HepG2 (cell line): ENCODE measurements at regions not wholly inside any gene's neighbourhood (a gene's known extent, or its start where the extent isn't known, plus 50 kb on each side); places are given as distances from the start of the nearest gene placed in this dataset.
A peak's percentile ranks its signal among the peaks of the same experiment; 100 is the strongest.

Experiments
- ATAC-seq: fragments of 200-7000 bp; cut with Tn5 transposase; 3 replicates; pipeline ENCODE4 v1.9.1; 2020; ENCODE audit warnings: mild to moderate bottlenecking, moderate library complexity
- BruUV-seq: library from RNA; stranded (reverse); fragments of 400-500 nt; replicated peaks from 2 replicates; lab custom pipeline; 2021; lab: Mats Ljungman, UMichigan
- CTCF ChIA-PET: fragments of 300-600 bp; formaldehyde crosslinking; extraction: SDS; loops from one replicate; lab custom pipeline; 2021; ENCODE audit warnings: low total read pairs, inconsistent platforms, low intra/inter-chr PET ratio; lab: Yijun Ruan, JAX
- POLR2A ChIA-PET: fragments of 350-600 bp; sonication (Branson Sonifier 250); formaldehyde crosslinking; loops from one replicate; lab custom pipeline; 2020; ENCODE audit warnings: antibody characterized with exemption, inconsistent platforms; lab: Yijun Ruan, JAX
- DNase-seq: peaks from one replicate; pipeline ENCODE4 v3.0.0-alpha.2; 2015; ENCODE audit warnings: low spot score
- FAIRE-seq: peaks from 3 replicates; lab custom pipeline; 2011; peaks lifted over from hg19 to GRCh38; lab: Jason Lieb, UNC
- H2AFZ ChIP-seq: one replicate; pipeline ENCODE4 v1.6.1; 2011; ENCODE audit warnings: low read length, inconsistent platforms
- H3K27ac ChIP-seq: fragments of 300-600 bp; 3 replicates; pipeline ENCODE4 v1.8.0; 2011; ENCODE audit warnings: mixed run types, mild to moderate bottlenecking, mixed read lengths, low read length, inconsistent platforms; ENCODE audit not compliant: insufficient read depth; ENCODE audit errors: extremely low read length
- H3K27me3 ChIP-seq, 2 experiments: fragments of 200-600 bp in 1 of 2; 2 replicates in 1 of 2; 3 replicates in 1 of 2; pipeline versions ENCODE4 v1.6.0 to v1.8.0; 2011; ENCODE audit warnings: low read length in 2 of 2, mild to moderate bottlenecking in 2 of 2, moderate library complexity in 2 of 2, inconsistent platforms in 1 of 2; ENCODE audit not compliant: insufficient read depth in 2 of 2, control insufficient read depth in 1 of 2
- H3K36me3 ChIP-seq, 2 experiments: fragments of 200-600 bp in 1 of 2; replicated peaks in 1 of 2; 2 replicates in 1 of 2; 3 replicates in 1 of 2; pipeline versions ENCODE4 v1.5.1 to v1.8.0; 2011; ENCODE audit warnings: low read length in 2 of 2, inconsistent platforms in 1 of 2; ENCODE audit not compliant: insufficient read depth in 2 of 2, control insufficient read depth in 1 of 2
- H3K4me1 ChIP-seq: 2 replicates; pipeline ENCODE4 v1.5.1; 2012; ENCODE audit warnings: low read length, inconsistent platforms; ENCODE audit not compliant: insufficient read depth
- H3K4me2 ChIP-seq: 2 replicates; pipeline ENCODE4 v1.6.0; 2011; ENCODE audit warnings: low read depth, low read length, inconsistent platforms
- H3K4me3 ChIP-seq, 3 experiments: fragments of 200-600 bp in 1 of 3; sonication (generic), shearing (Covaris generic) in 1 of 3; replicated peaks in 1 of 3; 2 replicates each; pipeline ENCODE4 v1.5.1; 2011 to 2016; ENCODE audit warnings: low read length in 3 of 3, inconsistent platforms in 2 of 3, low read depth in 2 of 3, mild to moderate bottlenecking in 2 of 3, control low read depth in 1 of 3, mixed read lengths in 1 of 3; ENCODE audit not compliant: insufficient read depth in 1 of 3
- H3K79me2 ChIP-seq: one replicate; pipeline ENCODE4 v1.6.1; 2011; ENCODE audit warnings: low read length, inconsistent platforms; ENCODE audit not compliant: insufficient read depth
- H3K9ac ChIP-seq: 2 replicates; pipeline ENCODE4 v1.6.0; 2011; ENCODE audit warnings: mild to moderate bottlenecking, low read depth, low read length, inconsistent platforms; ENCODE audit not compliant: insufficient read depth
- H3K9me3 ChIP-seq: 2 replicates; pipeline ENCODE4 v1.5.1; 2012; ENCODE audit warnings: mild to moderate bottlenecking, low read length
- H4K20me1 ChIP-seq: 2 replicates; pipeline ENCODE4 v1.6.0; 2011; ENCODE audit warnings: inconsistent platforms, mild to moderate bottlenecking, low read length, moderate library complexity; ENCODE audit not compliant: insufficient read depth
- FOXA1 ChIP-seq, 2 experiments: fragments of 450-650 bp in 1 of 2; sonication (generic) in 1 of 2; formaldehyde crosslinking in 1 of 2; IDR thresholded peaks; 2 replicates each; pipeline versions ENCODE4 v1.4.0 to v1.6.1; 2016 to 2020; ENCODE audit warnings: missing genetic modification reagents in 1 of 2
- FOXK1 ChIP-seq: sonication (generic); formaldehyde crosslinking; IDR thresholded peaks from 2 replicates; pipeline ENCODE4 v1.4.0; 2020; ENCODE audit warnings: low read depth, missing genetic modification reagents, borderline replicate concordance
- GATA4 ChIP-seq: sonication (generic); IDR thresholded peaks from 2 replicates; pipeline ENCODE4 v1.6.1; 2016; ENCODE audit warnings: antibody characterized with exemption, low read depth, borderline replicate concordance
- IKZF4 ChIP-seq: sonication (generic); formaldehyde crosslinking; IDR thresholded peaks from 2 replicates; pipeline ENCODE4 v1.5.1; 2020; ENCODE audit warnings: borderline replicate concordance, mild to moderate bottlenecking, low read depth, missing genetic modification reagents; ENCODE audit errors: not compliant biosample characterization
- NKX3-1 ChIP-seq: sonication (generic); formaldehyde crosslinking; IDR thresholded peaks from 2 replicates; pipeline ENCODE4 v1.5.0; 2020; ENCODE audit warnings: missing genetic modification reagents
- SKI ChIP-seq: fragments of 450-650 bp; IDR thresholded peaks from one replicate; pipeline ENCODE4 v1.6.1; 2018; ENCODE audit warnings: mild to moderate bottlenecking; ENCODE audit not compliant: partially characterized antibody
- SRSF1 ChIP-seq: fragments of 200-400 bp; formaldehyde crosslinking; optimal IDR thresholded peaks from 2 replicates; pipeline ENCODE3; 2017; ENCODE audit warnings: mild to moderate bottlenecking, low read depth, low read length, moderate library complexity
- TBX3 ChIP-seq: fragments of 450-650 bp; IDR thresholded peaks from 2 replicates; pipeline ENCODE4 v1.6.1; 2017; ENCODE audit warnings: antibody characterized with exemption, mild to moderate bottlenecking, inconsistent platforms, borderline replicate concordance
- ZBTB42 ChIP-seq: sonication (generic); formaldehyde crosslinking; IDR thresholded peaks from 2 replicates; pipeline ENCODE4 v1.5.0; 2020; ENCODE audit warnings: mild to moderate bottlenecking, missing genetic modification reagents
- ZNF124 ChIP-seq: sonication (generic); formaldehyde crosslinking; IDR thresholded peaks from 2 replicates; pipeline ENCODE4 v1.4.0; 2020; ENCODE audit warnings: missing genetic modification reagents
- ZNF24 ChIP-seq: fragments of 450-650 bp; IDR thresholded peaks from 2 replicates; pipeline ENCODE4 v1.6.1; 2017; ENCODE audit warnings: antibody characterized with exemption, mild to moderate bottlenecking
- ZNF564 ChIP-seq: sonication (generic); formaldehyde crosslinking; IDR thresholded peaks from 2 replicates; pipeline ENCODE4 v1.8.1; 2023; ENCODE audit warnings: mild to moderate bottlenecking, missing genetic modification reagents
- ZNF766 ChIP-seq: sonication (generic); formaldehyde crosslinking; IDR thresholded peaks from 2 replicates; pipeline ENCODE4 v1.5.0; 2020; ENCODE audit warnings: missing genetic modification reagents, borderline replicate concordance
- WGBS: methylation state at CpG from one replicate; pipeline ENCODE4 v1.1.6; 2017; ENCODE audit warnings: low lambda C conversion rate; 5-methylcytosine and 5-hydroxymethylcytosine counted together
- in situ Hi-C: cut with HindIII; loops from 2 replicates; pipeline ENCODE4 v1.10.0; 2017; ENCODE audit warnings: low pct_unique_long_range_greater_than_20kb; ENCODE audit not compliant: extremely low pct_ligation_motif_present
- intact Hi-C: fragments of 100-400 bp; cut with micrococcal nuclease; formaldehyde crosslinking; loops from one replicate; pipeline ENCODE4 v1.10.0; 2022; ENCODE audit not compliant: unreplicated experiment
- TF ChIP-seq, protein P1 (sequence below): sonication (generic); formaldehyde crosslinking; IDR thresholded peaks from 2 replicates; pipeline ENCODE4 v1.4.0; 2020; ENCODE audit warnings: missing genetic modification reagents
- TF ChIP-seq, protein P2 (sequence below): sonication (generic); formaldehyde crosslinking; IDR thresholded peaks from 2 replicates; pipeline ENCODE4 v1.4.0; 2020; ENCODE audit warnings: mild to moderate bottlenecking, missing genetic modification reagents

DNA sequence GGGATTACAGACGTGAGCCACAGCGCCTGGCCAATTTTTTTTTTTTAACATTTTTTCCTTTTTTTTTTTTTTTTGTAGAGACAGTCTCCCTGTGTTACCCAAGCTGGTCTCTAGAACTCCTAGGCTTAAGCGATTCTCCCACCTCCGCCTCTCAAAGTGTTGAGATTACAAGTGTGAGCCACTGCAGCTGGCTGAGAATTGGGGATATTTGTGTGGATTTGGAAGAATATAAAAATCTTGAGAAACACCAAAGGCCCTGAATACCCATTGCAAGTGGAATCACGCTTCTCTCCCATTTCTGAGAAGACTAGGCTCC lies 79.9 kb upstream of the ABCC4 start:
- CTCF ChIA-PET = interaction anchor here (1.3 to 3.9 kb wide), 4 partner anchors 23 to 192 kb away, joined by 5 to 27 read pairs (median 25); no protein-coding TSS in a partner anchor
- peak overlapping the region; percentile 23; the same call in 1 of the 2 replicates for H3K4me2 ChIP-seq
- no peaks in the 10 kb centered on the region for H3K79me2 ChIP-seq
- H3K27ac ChIP-seq = no peak overlapping the region
- WGBS = 33% methylated on average over 5 of the region's 5 CpGs
- no peak for TF ChIP-seq FOXK1 (CRISPR knock-in tag)
- TF ChIP-seq ZNF24 = no peak
- no peak for TF ChIP-seq ZBTB42
- TF ChIP-seq, protein P1, sequence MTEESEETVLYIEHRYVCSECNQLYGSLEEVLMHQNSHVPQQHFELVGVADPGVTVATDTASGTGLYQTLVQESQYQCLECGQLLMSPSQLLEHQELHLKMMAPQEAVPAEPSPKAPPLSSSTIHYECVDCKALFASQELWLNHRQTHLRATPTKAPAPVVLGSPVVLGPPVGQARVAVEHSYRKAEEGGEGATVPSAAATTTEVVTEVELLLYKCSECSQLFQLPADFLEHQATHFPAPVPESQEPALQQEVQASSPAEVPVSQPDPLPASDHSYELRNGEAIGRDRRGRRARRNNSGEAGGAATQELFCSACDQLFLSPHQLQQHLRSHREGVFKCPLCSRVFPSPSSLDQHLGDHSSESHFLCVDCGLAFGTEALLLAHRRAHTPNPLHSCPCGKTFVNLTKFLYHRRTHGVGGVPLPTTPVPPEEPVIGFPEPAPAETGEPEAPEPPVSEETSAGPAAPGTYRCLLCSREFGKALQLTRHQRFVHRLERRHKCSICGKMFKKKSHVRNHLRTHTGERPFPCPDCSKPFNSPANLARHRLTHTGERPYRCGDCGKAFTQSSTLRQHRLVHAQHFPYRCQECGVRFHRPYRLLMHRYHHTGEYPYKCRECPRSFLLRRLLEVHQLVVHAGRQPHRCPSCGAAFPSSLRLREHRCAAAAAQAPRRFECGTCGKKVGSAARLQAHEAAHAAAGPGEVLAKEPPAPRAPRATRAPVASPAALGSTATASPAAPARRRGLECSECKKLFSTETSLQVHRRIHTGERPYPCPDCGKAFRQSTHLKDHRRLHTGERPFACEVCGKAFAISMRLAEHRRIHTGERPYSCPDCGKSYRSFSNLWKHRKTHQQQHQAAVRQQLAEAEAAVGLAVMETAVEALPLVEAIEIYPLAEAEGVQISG (CRISPR knock-in tag) = no peak
- no peak for TF ChIP-seq TBX3
- no peak for TF ChIP-seq ZNF564 (CRISPR knock-in tag)
- TF ChIP-seq, all 625 proteins: peak for 0
- intact Hi-C loops (no loop called here), in situ Hi-C loops (no loop called here)
- no peak for DNase-seq
- H3K4me1 ChIP-seq = peaks cover 18% of the 10 kb centered on the region; the same call in 1 of the 2 replicates
- no peak overlapping the region for H3K9ac ChIP-seq
- H3K36me3 ChIP-seq = no peaks in the 10 kb centered on the region
- POLR2A ChIA-PET = interaction anchor here (1.3 to 1.8 kb wide), 2 partner anchors 84 to 192 kb away, joined by 4 to 11 read pairs; no protein-coding TSS in a partner anchor
- no peaks in the 10 kb centered on the region for H3K9me3 ChIP-seq
- ATAC-seq = no peak; the same call in 1 of the 3 replicates
- no peak for FAIRE-seq
- H2AFZ ChIP-seq = no peak overlapping the region
- H3K27me3 ChIP-seq = no peaks in the 10 kb centered on the region
- no peak overlapping the region for H3K4me3 ChIP-seq
- BruUV-seq = no TSS peak
- no peaks in the 10 kb centered on the region for H4K20me1 ChIP-seq

DNA sequence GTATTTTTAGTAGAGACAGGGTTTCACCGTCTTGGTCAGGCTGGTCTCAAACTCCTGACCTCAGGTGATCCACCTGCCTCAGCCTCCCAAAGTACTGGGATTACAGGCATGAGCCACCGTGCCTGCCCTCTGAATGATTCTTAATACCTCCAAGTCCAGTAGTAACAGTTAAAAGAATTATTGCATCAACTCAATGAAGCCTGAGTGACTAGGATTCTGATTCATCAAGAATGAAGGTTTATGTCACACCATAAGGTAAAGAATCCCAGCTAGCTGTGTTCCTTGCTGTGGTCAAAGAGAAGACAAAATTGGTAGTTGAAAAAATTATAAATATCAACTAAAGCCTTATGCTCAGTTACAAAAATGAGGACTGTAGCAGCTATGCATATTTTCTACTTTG lies 81.2 kb upstream of the ABCC4 start:
- no peak overlapping the region for H3K4me2 ChIP-seq
- H3K4me1 ChIP-seq = peaks cover 18% of the 10 kb centered on the region; the same call in 1 of the 2 replicates
- in situ Hi-C loops (no loop called here), intact Hi-C loops (no loop called here)
- CTCF ChIA-PET = no interaction called here
- H4K20me1 ChIP-seq = no peaks in the 10 kb centered on the region
- 23% methylated on average over 2 of the region's 2 CpGs for WGBS
- no peaks in the 10 kb centered on the region for H3K9me3 ChIP-seq
- no peak for ATAC-seq
- H3K36me3 ChIP-seq = no peaks in the 10 kb centered on the region
- no peaks in the 10 kb centered on the region for H3K79me2 ChIP-seq
- POLR2A ChIA-PET = no interaction called here
- DNase-seq = no peak
- no peak overlapping the region for H3K4me3 ChIP-seq
- no peak overlapping the region for H3K9ac ChIP-seq
- no TSS peak for BruUV-seq
- no peak for FAIRE-seq
- no peaks in the 10 kb centered on the region for H3K27me3 ChIP-seq
- no peak overlapping the region for H2AFZ ChIP-seq
- H3K27ac ChIP-seq = no peak overlapping the region
- TF ChIP-seq SKI (no peak), FOXA1 (IDR thresholded peaks at IDR 0.05) (no peak), FOXA1 (CRISPR knock-in tag; IDR thresholded peaks at IDR 0.05) (no peak), ZNF124 (CRISPR knock-in tag) (no peak), NKX3-1 (CRISPR knock-in tag) (no peak), IKZF4 (CRISPR knock-in tag) (no peak), ZNF766 (CRISPR knock-in tag) (no peak), SRSF1 (no peak), GATA4 (no peak)
- TF ChIP-seq, protein P2, sequence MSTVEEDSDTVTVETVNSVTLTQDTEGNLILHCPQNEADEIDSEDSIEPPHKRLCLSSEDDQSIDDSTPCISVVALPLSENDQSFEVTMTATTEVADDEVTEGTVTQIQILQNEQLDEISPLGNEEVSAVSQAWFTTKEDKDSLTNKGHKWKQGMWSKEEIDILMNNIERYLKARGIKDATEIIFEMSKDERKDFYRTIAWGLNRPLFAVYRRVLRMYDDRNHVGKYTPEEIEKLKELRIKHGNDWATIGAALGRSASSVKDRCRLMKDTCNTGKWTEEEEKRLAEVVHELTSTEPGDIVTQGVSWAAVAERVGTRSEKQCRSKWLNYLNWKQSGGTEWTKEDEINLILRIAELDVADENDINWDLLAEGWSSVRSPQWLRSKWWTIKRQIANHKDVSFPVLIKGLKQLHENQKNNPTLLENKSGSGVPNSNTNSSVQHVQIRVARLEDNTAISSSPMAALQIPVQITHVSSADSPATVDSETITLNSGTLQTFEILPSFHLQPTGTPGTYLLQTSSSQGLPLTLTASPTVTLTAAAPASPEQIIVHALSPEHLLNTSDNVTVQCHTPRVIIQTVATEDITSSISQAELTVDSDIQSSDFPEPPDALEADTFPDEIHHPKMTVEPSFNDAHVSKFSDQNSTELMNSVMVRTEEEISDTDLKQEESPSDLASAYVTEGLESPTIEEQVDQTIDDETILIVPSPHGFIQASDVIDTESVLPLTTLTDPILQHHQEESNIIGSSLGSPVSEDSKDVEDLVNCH (CRISPR knock-in tag) = no peak
